Germinal center (tissue), 1 donor: ENCODE measurements at regions not wholly inside any gene's neighbourhood (a gene's known extent, or its start where the extent isn't known, plus 50 kb on each side); places are given as distances from the start of the nearest gene placed in this dataset.
A peak's percentile ranks its signal among the peaks of the same experiment; 100 is the strongest.

Experiments
- DNase-seq: peaks from one replicate; pipeline ENCODE4 v3.0.0; 2012; ENCODE audit warnings: mixed read lengths, low spot score

DNA sequence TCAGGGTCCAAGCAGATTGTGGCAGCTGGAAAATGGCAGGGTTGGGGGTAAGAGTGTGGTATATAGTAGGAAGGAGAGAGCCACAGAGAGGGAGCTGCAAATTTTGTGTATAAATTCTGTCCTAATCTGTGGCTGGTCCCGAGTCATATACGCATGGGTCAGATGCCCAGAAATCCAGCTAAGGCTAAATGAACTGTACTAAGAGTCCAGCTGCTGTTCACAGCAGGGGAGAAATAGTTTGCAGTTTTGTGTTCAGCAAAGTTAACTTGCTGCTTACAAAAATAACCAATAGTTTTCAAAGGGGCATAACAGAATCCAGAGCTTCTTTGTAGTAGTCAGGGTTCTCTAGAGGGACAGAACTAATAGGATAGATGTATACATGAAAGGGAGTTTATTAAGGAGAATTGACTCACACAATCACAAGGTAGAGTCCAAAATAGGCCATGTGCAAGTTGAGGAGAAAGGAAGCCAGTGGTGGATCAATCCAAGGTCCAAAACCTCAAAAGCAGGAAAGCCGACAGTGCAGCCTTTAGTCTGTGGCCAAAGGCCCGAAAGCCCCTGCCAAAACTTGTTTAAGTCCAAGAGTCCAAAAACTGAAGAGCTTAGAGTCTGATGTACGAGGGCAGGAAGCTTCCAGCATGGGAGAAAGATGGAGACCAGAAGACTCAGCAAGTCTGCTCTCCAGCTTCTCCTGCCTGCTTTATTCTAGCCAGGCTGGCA lies 146.1 kb upstream of the KBTBD8 start:
- no peak for DNase-seq

DNA sequence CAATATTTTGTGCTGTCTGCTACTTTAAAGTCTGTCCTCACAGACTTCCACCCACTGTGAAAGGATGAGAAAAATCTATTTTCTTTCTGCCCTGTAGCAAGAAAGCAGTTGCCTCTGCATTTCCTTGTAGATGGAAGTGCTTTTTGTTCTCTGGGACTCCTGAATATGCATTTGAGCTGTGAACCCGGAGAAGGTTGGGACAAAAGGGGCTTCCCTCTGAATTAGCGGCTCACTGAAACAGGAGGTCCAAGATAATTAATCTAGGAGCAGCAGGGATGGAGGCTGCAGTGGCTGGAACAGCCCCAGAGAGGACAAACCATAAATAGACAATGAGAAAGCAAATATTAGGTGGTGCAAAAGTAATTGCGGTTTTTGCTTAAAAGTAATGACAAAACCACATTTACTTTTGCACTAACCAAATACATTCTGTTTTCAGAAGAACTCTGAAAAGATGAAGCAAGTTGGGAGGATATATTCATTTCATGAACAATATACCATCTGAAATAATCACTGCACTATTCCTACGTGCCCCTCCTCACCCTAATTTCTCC lies 143.4 kb upstream of the KBTBD8 start:
- DNase-seq: no peak

DNA sequence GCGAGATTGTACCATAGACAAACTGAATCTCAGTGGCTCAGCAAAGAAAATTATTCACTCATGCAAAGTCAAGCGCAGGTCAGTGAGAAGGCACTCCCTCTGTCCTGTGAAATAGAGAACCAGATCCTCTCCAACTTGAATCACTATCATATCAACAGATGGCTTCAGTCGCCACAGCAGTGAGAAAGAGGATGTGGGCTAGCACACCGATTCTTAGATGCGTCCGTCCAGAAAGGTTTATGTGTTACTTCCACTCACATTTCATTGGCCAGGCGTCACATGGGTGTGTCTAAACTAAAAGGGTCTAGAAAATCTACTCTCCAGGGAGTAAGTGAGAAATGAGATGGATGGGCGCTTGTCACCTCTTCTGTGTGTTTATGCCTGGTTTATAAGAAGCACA lies 141.6 kb upstream of the KBTBD8 start:
- peak; percentile 14 for DNase-seq

DNA sequence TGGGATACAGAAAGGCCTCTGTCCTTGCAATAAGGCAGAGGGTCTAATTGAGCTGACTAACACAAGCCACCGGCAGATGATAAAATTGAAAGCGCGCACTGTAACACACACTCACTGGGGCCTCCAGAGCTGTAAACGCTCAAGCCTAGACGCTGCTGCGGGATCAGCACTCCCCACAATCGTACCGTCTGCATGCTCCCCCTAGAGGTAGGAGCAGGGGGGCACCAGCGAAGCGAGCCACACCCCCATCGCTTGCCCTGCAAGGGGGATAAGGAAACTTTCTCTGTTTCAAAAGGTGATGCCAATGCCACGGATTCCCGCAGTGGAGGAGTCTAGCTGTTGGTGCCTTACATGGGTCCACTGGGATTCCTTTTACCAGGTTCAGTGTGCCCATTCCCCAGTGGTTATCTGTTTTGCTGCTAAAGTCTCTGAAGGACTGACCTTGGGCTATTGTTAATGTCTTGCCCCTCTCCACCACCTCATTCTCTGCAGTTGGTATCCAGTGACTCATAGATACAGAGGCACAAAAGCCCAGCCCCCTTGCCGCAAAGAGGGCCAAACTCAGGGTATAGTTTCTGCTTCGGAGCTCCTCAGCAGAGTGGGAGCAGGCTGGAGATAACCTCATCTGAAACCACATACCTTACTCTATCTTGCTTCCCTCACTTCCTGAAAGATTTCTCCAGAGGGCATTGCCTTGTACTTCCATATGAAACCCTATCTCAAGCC lies 139.3 kb upstream of the KBTBD8 start:
- DNase-seq: peak; percentile 18

DNA sequence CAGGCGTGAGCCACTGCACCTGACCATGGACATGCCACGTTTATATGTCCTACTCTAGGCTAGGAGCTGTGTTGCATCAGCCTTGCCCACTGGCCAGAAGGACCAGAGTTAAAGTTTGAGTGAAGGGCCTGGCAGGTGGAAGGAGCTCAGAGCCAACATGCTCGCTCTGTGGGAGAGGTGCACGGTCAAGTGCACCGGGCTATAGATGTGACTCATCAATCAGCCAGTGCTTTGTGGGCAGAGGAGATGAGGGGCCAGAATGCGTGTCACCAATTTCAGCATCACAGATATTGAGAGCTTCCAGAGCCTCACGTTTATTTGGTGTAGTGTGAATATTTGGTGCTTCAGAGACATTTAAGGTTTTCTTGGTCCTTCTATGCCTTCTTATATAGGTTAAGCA lies 137.3 kb upstream of the KBTBD8 start:
- no peak for DNase-seq

DNA sequence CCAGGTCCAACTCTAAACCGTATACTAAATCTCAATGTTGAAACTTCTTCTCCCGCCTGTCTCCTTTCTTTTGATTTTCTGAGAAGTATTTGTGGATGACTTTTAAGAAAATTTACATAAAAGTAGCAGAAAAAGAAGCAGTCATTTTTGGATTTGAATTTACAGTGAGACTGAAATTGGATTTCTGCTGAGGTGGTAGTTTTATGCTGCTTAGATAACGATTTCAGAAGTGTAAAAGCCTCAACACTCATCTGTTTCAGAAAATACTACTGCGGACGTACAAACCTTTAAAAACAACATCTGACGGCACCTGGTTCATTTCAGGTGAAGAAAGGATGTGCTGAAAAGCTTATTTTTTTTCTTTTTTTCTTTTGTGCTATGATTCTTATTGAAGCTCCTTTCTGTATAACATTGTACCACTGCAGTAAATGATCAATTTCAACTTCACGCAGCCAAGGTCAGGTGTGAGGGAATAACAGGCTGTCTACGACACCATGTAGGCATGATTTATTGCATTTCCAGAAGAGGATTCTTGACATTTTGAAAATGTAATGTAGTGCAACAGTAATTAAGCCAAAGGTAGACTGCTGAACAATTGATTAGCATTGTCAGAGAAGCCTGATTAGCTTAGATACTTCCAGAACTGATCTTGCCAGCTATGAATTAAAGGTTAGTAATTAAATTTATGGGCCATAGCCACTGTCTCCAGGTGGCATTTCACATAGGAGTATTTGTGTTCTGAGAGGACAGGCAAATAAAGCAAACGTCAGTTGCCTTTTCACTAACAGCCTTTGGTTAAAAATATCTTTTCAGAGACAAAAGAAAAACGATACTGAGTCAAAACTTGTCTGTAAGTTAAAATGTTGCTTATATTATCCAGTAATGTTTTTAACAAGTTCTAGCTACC lies 134.6 kb upstream of the KBTBD8 start:
- no peak for DNase-seq

DNA sequence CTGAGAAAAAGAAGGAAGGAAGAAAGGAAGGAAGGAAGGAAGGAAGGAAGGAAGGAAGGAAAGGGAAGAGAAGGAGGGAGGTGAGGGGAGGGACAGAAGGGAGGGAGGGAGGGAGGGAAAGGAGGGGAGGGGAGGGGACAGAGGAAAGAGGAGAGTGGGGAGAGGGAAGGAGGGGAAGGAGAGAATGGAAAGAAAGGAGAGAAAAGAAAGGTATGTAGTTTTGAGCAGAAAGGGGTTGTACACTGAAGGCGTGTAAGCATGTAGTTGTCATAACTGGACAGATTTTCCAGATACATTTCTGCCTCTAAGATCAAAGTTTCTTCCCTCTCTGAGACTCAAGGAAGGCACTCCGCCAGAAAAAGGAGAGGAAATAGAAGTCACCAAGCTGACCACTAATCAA lies 113.4 kb upstream of the KBTBD8 start:
- DNase-seq: no peak

DNA sequence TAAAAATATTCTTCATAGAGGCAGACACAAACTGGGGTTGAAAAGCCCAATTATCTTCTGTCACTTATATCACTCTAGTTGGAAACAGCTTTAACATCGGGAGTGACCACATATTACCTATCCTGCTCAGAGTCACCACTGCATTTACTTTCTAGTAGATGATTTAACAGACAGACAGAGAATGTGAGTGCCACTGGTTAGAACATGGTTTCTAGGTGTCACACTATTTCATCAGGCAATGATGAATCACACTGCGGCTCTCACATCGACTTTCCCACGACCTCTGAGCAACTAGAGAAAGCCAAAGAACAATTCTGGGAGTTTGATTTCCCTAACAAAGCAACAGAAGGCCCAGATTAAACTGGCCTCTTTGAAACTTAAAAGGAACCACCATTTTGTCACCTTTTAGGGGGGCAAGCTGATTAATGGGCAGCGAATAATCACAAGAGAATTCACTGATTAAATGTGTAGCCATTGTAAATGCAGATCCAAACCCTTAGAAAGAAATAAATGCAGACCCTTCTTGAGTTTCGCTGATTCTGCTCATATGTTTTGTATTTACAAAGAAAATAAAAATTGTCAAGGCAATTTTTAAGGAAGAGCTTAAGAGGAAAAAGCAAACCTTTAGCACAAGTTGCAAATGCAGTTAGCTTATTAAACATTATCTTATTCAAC lies 112.6 kb upstream of the KBTBD8 start:
- DNase-seq: no peak

DNA sequence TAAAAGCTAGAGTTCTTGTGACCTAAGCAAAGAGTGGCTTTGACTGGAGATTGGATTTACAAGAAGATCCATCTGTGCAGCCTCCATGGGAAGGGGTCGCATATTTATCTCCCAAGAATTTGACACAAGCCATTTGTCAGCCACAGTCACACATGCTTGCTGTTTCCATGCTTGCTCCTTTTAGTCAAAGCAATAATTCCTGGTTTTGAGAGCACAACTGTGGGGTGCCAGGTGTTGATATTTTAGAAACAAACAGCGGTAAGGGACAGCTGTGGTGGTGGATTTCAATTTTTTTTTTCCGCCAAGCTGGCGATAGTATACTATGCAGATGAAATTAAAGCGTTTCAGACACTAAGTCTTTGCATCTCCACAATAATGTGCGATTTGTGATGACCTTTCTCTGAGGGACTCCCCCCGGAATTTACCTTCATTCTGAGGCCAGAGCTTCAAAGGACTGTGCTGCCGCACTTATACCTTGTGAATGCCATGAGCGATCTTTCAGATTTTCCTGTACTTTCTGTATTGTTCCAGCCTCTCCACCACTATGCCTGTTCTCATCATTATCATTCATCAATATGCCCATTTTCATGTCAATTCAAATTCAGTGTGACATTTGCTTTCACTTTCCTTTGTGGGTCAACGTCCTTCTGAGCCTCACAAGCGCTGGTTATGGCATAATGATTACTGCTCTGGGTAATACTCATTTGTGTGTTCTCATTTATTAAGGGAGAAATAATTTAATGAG lies 108.2 kb upstream of the KBTBD8 start:
- no peak for DNase-seq

DNA sequence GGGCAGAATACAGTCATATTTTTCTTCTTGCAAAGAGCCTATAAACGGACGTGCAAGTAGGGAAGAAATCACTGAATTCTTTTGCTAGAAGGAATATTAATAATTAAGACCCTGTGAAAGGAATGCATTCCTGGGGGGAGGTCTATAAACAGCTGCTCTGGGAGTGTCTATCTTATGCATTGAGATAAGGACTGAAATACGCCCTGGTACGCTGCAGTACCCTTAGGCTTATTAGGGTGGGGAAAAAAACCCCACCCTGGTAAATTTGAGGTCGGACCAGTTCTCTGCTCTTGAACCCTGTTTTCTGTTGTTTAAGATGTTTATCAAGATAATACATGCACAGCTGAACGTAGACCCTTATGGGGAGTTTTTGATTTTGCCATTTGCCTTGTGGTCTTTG lies 100.0 kb upstream of the KBTBD8 start:
- no peak for DNase-seq

DNA sequence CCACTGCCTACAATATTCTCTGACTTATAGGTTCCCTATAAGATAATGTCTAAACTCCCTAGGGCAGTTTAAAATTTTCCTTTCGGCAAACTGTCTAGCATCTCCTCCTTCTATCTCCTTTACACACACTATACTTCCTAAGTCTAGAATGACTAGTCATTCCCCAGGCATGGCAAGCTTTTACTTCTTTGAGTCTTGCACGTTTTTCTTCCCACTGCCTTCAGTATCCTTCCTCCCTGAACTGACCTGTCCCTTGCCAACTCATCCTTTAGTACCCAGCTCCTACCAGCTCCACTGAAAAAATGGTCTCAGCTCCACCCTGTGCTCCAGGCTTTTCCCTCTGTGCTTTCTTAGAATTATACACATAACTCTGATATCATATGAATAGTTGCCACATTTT lies 93.8 kb upstream of the KBTBD8 start:
- no peak for DNase-seq

DNA sequence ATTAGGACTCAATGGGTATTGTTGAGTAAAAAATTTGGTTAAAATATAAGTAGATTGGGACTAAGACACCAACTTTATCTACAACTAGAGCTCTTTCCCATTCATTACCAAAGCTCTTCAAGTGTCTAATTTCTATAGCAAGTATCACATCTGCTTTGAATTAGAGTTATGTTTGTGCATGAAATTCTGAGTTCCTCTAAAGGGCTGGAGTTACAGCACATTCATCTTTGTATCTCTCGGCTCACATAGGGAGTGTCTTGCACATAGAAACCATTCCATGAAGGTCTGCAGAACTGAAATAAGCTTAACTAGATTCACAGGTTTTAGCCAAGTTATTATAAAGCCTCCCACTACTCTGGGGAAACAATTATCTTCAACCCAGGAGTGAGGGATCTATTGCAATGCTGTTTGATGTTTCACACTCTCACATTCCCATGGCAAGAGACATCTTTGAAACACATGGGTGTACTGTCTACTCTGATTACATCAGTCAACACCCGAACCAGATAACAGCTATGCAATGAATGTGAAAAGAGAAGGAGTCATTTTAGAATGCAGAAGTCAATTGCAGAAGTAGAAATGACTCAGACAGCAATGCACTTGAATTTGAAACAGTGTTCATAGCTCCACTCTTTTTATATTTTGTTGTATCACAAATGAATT lies 93.1 kb upstream of the KBTBD8 start:
- no peak for DNase-seq

DNA sequence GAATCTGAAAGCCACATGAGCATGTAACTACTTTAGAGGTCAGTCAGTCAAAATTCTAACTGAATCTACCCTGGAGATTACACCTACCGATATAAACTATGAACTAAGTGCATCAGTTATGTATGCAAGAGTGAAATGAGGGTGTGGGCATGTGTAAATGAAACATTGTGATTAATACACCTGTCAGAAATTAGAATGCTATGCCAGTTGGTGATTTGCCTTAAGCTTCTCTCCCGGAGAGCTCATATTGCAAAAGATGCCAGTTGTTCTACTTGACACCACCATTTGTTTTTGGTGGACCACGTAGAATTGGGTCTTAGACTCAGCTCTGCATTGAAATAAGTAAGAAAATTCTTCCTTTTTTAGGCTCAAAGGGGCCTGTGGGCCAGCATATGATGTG lies 91.0 kb upstream of the KBTBD8 start:
- DNase-seq: no peak

DNA sequence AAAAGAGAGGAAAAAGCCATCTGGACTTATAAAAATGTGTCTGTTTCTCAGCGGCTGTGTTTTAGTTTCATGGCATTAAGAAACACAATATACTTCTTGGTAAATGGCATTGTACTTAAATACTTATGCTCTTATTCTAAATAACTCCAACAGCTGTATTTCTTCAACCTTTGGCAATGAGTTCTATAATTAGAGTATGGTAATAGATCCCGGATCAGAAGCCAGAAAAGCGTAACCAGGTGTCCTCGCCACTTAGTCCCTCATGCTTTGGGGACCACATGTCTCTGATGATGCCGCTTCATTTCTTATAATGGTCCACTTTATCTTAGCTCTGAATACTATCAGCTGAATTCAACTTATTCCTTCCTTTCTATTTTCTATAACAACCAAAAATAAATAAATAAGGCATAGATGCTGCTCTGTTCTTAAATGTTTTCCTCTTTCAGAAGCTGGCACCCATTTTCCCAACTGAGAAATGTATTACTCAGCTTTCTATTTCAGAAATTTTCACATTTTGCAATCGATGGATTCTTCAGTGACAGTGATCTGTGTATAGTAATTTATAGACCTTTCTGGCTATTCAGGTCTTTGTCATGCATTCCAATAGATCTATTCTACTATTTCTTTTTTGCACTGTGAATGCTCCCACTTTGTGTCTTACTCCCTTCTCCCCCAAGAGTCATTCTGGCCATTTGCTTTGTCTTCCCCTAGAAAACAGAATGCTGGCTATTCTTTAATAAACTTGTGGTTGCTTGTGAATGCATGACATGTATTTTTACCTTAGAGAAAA lies 87.6 kb upstream of the KBTBD8 start:
- DNase-seq: no peak

DNA sequence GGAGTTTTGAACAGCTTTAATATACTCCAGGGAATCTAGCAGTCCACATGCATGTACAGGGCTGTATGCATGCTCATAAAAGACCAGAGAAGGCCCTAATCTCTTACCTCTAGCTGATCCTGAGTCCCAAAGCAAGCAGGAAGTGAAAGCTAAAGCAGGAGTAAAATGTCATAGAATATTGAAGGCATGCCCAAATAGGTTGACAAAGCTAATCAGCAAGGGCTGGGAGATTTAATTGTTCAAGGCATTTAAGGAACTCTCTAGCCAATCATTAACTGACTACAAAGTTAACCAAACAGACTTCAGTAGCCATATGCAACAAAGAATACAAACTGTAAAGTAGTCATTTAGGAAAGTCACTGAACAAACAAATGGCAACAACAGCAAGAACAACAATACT lies 85.8 kb upstream of the KBTBD8 start:
- DNase-seq: no peak

DNA sequence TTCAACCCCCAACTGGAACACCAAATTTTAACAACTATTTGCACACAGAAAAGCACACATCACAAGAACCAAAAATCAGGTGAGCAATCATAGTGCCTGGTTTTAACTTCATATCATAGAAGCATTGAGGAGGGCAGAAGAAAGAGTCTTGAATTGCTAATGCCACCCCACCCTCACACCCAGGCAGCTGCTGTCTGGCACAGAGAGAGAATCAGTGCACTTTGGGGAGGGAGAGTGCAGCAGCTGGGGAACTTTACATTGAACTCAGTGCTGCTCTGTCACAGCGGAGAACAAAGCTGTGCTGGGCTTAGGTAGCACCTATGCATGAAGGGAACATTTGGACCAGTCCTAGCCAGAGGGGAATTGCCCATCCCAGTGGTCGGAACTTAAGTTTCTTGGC lies 76.0 kb upstream of the KBTBD8 start:
- DNase-seq: no peak

DNA sequence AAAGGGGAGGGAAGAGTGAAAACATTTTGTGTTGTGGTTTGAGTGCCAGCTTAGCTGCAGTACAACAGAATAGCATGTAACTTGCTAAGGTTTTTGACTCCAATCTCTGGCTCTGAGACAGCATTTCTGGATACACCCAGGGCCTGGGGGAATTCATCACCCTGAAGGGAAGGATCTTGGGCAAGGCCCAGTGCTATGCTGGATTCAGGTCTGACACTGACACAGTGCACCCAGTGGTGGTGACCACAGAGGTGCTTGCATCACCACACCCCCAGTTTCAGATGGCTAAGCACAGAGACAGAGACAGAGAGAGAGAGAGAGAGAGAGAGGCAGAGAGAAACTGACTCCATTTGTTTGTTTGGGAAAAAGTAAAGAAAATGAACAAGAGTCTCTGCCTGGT lies 74.1 kb upstream of the KBTBD8 start:
- no peak for DNase-seq

DNA sequence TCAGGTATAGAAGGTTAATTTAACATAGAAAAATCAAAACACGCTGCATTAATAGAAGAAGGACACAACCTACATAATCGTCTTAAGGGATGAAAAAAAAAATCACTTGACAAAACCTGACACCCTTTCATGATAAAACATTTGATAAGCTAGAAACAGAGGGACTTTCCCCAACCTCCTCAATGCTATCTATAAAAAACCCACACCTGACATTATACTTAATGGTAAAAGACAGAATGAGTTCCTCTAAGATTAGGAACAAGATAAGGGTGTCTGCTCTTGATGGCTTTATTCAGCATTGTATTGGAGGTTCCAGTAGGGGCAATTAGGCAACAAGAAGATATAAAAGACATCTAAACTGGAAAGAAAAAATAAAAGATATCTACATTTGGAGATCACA lies 69.9 kb upstream of the KBTBD8 start:
- no peak for DNase-seq

DNA sequence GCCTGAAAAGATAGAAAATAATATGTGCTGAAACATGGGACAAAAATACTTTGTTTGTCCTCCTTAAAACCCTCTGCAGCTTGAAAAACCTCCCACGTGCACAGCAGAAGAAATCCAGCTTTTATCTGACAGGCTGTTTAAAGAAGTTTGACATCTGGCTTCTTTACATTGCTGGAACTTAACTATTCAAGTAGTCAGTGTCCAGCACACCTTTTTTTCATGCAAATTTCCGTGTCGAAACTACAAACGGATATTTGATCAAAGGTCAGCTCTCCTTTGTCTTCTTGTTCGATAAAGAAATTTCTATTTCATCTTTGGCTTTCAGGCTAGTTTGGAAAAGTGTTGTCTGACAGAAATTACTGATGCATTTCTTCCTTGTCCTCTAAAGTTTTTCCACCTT lies 66.8 kb upstream of the KBTBD8 start:
- no peak for DNase-seq

DNA sequence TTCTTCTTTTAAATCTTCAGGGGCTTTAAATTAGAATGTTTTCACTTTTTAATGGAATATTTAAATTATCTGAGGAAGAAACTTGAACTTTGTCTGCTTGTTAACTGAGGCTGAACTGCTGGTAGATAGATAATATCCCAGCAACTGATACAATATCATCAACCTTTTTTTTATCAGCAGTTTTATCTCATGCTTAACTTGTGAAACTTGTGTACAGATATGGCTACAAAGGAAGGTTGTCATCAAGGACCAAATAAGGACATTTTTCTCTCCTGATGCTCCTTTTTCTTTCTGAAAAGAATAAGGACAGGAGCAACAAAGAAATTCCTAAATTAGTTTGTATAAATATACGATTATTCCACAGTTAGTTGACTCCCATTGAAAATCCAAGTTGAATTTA lies 66.4 kb upstream of the KBTBD8 start:
- no peak for DNase-seq
